GM12864 (cell line): ENCODE measurements at regions not wholly inside any gene's neighbourhood (a gene's known extent, or its start where the extent isn't known, plus 50 kb on each side); places are given as distances from the start of the nearest gene placed in this dataset.
"Not testable (repeated sequence)": the region's sequence is repeated elsewhere in the genome, so short reads cannot be mapped to it uniquely, and the experiment has no call there.

Source experiments
- DNase-seq: peaks from one replicate; pipeline ENCODE4 v3.0.0-alpha.2; 2011; ENCODE audit warnings: low read depth
- H3K4me3 ChIP-seq: 2 replicates; pipeline ENCODE4 v1.5.1; 2011; ENCODE audit warnings: mild to moderate bottlenecking, low read depth, low read length, control low read depth
- CTCF ChIP-seq: IDR thresholded peaks from 2 replicates; pipeline ENCODE4 v1.5.1; 2011; ENCODE audit warnings: low read depth, mild to moderate bottlenecking, moderate library complexity, low read length, control low read depth, inconsistent platforms; ENCODE audit errors: missing control alignments

GRCh38 chr1:227416156-227416830, 98.0 kb upstream of the CDC42BPA start:
- TF ChIP-seq CTCF, result no peak
- DNase-seq, result no peak
- H3K4me3 ChIP-seq, result no peak overlapping the region

- no peak overlapping the region for H3K4me3 ChIP-seq
- no peak for DNase-seq
- TF ChIP-seq CTCF, result no peak
These were observed 97.0 kb upstream of the CDC42BPA start for GRCh38 chr1:227415115-227415790.

- TF ChIP-seq CTCF, result no peak
- DNase-seq, result no peak
- H3K4me3 ChIP-seq, result no peak overlapping the region
These were observed 92.8 kb upstream of the CDC42BPA start for GRCh38 chr1:227411066-227411465.

DNA sequence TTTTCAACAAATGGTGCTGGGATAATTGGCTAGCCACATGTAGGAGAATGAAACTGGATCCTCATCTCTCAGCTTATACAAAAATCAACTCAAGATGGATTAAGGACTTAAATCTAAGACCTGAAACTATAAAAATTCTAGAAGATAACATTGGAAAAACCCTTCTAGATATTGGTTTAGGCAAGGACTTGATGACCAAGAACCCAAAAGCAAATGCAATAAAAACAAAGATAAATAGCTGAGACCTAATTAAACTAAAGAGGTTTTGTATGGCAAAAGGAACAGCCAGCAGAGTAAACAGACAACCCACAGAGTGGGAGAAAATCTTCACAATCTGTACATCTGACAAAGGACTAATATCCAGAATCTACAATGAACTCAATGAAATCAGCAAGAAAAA, 88.0 kb upstream of the CDC42BPA start:
- DNase-seq, result not testable (repeated sequence)

DNA sequence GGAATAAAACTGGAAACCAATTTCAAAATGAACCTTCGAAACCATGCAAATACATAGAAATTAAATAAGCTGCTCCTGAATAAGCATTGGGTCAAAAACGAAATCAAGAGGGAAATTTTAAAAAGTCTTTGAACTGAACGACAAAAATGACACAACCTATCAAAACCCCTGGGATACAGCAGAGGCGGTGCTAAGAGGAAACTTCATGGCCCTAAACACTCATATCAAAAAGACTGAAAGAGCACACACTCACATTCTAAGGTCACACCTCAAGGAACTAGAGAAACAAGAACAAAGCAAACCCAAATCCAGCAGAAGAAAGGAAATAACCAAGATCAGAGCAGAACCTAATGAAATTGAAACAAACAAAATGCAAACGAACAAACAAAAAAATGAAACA, 85.2 kb upstream of the CDC42BPA start:
- no peak for DNase-seq
- H3K4me3 ChIP-seq, result no peak overlapping the region
- TF ChIP-seq CTCF, result no peak

More for the DNA sequence above, 88.0 kb upstream of the CDC42BPA start:
- H3K4me3 ChIP-seq, result not testable (repeated sequence)

GRCh38 chr1:227401562-227402342, 83.5 kb upstream of the CDC42BPA start:
- no peak for DNase-seq
- no peak overlapping the region for H3K4me3 ChIP-seq
- TF ChIP-seq CTCF, result no peak

DNA sequence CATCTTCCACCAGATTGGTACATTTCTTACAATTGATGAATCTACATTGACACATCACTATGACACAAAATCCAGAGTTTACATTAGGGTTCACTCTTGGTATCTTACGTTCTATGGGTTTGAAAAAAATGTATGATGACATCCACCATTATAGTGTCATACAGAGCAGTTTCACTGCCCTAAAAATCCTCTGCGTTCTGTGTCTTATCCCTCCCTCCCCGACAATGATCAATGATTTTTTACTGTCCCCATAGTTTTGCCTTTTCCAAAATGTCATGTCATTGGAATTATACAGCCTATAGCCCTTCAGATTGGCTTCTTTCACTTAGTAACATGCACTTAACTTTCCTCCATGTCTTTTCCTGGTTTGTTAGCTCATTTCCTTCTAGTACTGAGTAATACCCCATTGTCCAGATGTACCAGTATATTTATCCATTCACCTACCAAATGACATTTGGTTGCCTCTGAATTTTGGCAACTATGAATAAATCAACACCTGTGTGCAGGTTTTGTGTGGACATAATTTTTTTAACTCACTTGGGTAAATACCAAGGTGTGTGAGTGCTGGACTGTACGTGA, 80.9 kb upstream of the CDC42BPA start:
- no peak overlapping the region for H3K4me3 ChIP-seq
- no peak for DNase-seq
- no peak for TF ChIP-seq CTCF
